Rectal smooth muscle tissue (tissue), 1 donor: ENCODE measurements at regions not wholly inside any gene's neighbourhood (a gene's known extent, or its start where the extent isn't known, plus 50 kb on each side); places are given as distances from the start of the nearest gene placed in this dataset.

ENCODE experiments used
- H3K27ac ChIP-seq: one replicate; pipeline ENCODE4 v1.7.0; 2013; ENCODE audit warnings: low read depth, low read length, inconsistent platforms
- H3K27me3 ChIP-seq: one replicate; pipeline ENCODE4 v1.7.0; 2013; ENCODE audit warnings: low read length; ENCODE audit not compliant: control insufficient read depth, insufficient read depth
- H3K36me3 ChIP-seq: one replicate; pipeline ENCODE4 v1.7.0; 2013; ENCODE audit warnings: low read length; ENCODE audit not compliant: control insufficient read depth, insufficient read depth
- H3K4me1 ChIP-seq: one replicate; pipeline ENCODE4 v1.7.0; 2013; ENCODE audit warnings: low read length; ENCODE audit not compliant: control insufficient read depth, insufficient read depth
- H3K4me3 ChIP-seq: one replicate; pipeline ENCODE4 v1.7.0; 2013; ENCODE audit warnings: low read length
- H3K9ac ChIP-seq: one replicate; pipeline ENCODE4 v1.7.0; 2013; ENCODE audit warnings: low read length

GRCh38 chr3:66165660-66166059 is 55.1 kb upstream of the SLC25A26 start:
- no peaks in the 10 kb centered on the region for H3K27me3 ChIP-seq
- no peaks in the 10 kb centered on the region for H3K36me3 ChIP-seq
- no peak overlapping the region for H3K27ac ChIP-seq
- H3K9ac ChIP-seq = no peak overlapping the region
- H3K4me3 ChIP-seq = no peak overlapping the region
- no peaks in the 10 kb centered on the region for H3K4me1 ChIP-seq

GRCh38 chr3:66164155-66164554 is 56.6 kb upstream of the SLC25A26 start:
- Histone ChIP-seq H3K27ac (no peak overlapping the region), H3K4me1 (no peaks in the 10 kb centered on the region), H3K9ac (no peak overlapping the region), H3K4me3 (no peak overlapping the region), H3K27me3 (no peaks in the 10 kb centered on the region), H3K36me3 (no peaks in the 10 kb centered on the region)

- no peak overlapping the region for H3K27ac ChIP-seq
- H3K4me3 ChIP-seq = no peak overlapping the region
- no peaks in the 10 kb centered on the region for H3K27me3 ChIP-seq
- H3K4me1 ChIP-seq = no peaks in the 10 kb centered on the region
- H3K36me3 ChIP-seq = no peaks in the 10 kb centered on the region
- no peak overlapping the region for H3K9ac ChIP-seq
These were observed 57.6 kb upstream of the SLC25A26 start for GRCh38 chr3:66163222-66163621.

- H3K36me3 ChIP-seq = no peaks in the 10 kb centered on the region
- H3K27ac ChIP-seq = no peak overlapping the region
- H3K9ac ChIP-seq = no peak overlapping the region
- H3K4me3 ChIP-seq = no peak overlapping the region
- no peaks in the 10 kb centered on the region for H3K27me3 ChIP-seq
- no peaks in the 10 kb centered on the region for H3K4me1 ChIP-seq
These were observed 58.0 kb upstream of the SLC25A26 start for GRCh38 chr3:66162766-66163165.

- H3K27ac ChIP-seq = no peak overlapping the region
- peaks cover 4% of the 10 kb centered on the region for H3K4me1 ChIP-seq
- H3K9ac ChIP-seq = no peak overlapping the region
- no peaks in the 10 kb centered on the region for H3K27me3 ChIP-seq
- H3K36me3 ChIP-seq = no peaks in the 10 kb centered on the region
- no peak overlapping the region for H3K4me3 ChIP-seq
These were observed 61.7 kb upstream of the SLC25A26 start for GRCh38 chr3:66158933-66159683.

GRCh38 chr3:66154444-66154861 is 66.3 kb upstream of the SLC25A26 start:
- Histone ChIP-seq H3K4me3 (peak overlapping the region; percentile 58), H3K36me3 (no peaks in the 10 kb centered on the region), H3K4me1 (peaks cover 4% of the 10 kb centered on the region), H3K27me3 (no peaks in the 10 kb centered on the region), H3K9ac (no peak overlapping the region), H3K27ac (peak overlapping the region; percentile 64)

- peaks cover 4% of the 10 kb centered on the region for H3K4me1 ChIP-seq
- no peak overlapping the region for H3K9ac ChIP-seq
- H3K4me3 ChIP-seq = peak overlapping the region; percentile 58
- peak overlapping the region; percentile 64 for H3K27ac ChIP-seq
- no peaks in the 10 kb centered on the region for H3K36me3 ChIP-seq
- H3K27me3 ChIP-seq = no peaks in the 10 kb centered on the region
These were observed 67.0 kb upstream of the SLC25A26 start for GRCh38 chr3:66153481-66154443.

GRCh38 chr3:66152336-66152735 is 68.5 kb upstream of the SLC25A26 start:
- Histone ChIP-seq H3K9ac (no peak overlapping the region), H3K4me1 (peaks cover 4% of the 10 kb centered on the region), H3K27ac (no peak overlapping the region), H3K36me3 (no peaks in the 10 kb centered on the region), H3K4me3 (no peak overlapping the region), H3K27me3 (no peaks in the 10 kb centered on the region)

GRCh38 chr3:66150977-66151376 is 69.8 kb upstream of the SLC25A26 start:
- H3K4me3 ChIP-seq = no peak overlapping the region
- no peak overlapping the region for H3K27ac ChIP-seq
- no peaks in the 10 kb centered on the region for H3K36me3 ChIP-seq
- no peaks in the 10 kb centered on the region for H3K27me3 ChIP-seq
- no peak overlapping the region for H3K9ac ChIP-seq
- peaks cover 4% of the 10 kb centered on the region for H3K4me1 ChIP-seq

GRCh38 chr3:66149269-66149668 is 71.5 kb upstream of the SLC25A26 start:
- Histone ChIP-seq H3K27ac (no peak overlapping the region), H3K9ac (no peak overlapping the region), H3K27me3 (no peaks in the 10 kb centered on the region), H3K4me3 (no peak overlapping the region), H3K4me1 (no peaks in the 10 kb centered on the region), H3K36me3 (no peaks in the 10 kb centered on the region)

GRCh38 chr3:66145408-66145733 is 75.4 kb upstream of the SLC25A26 start:
- no peaks in the 10 kb centered on the region for H3K4me1 ChIP-seq
- H3K4me3 ChIP-seq = no peak overlapping the region
- H3K27ac ChIP-seq = no peak overlapping the region
- no peaks in the 10 kb centered on the region for H3K36me3 ChIP-seq
- H3K27me3 ChIP-seq = no peaks in the 10 kb centered on the region
- H3K9ac ChIP-seq = no peak overlapping the region

GRCh38 chr3:66144568-66145407 is 76.0 kb upstream of the SLC25A26 start:
- H3K9ac ChIP-seq = no peak overlapping the region
- H3K27me3 ChIP-seq = no peaks in the 10 kb centered on the region
- H3K36me3 ChIP-seq = no peaks in the 10 kb centered on the region
- no peak overlapping the region for H3K4me3 ChIP-seq
- no peak overlapping the region for H3K27ac ChIP-seq
- no peaks in the 10 kb centered on the region for H3K4me1 ChIP-seq
